SK-N-SH treated with all-trans-retinoic acid at 6 μM for 48 hours (cell line): ENCODE measurements at regions not wholly inside any gene's neighbourhood (a gene's known extent, or its start where the extent isn't known, plus 50 kb on each side); places are given as distances from the start of the nearest gene placed in this dataset.
A peak's percentile ranks its signal among the peaks of the same experiment; 100 is the strongest.

Experiments used
- ATAC-seq: fragments of 200-7000 bp; cut with Tn5 transposase; 3 replicates; pipeline ENCODE4 v1.9.1; 2020; ENCODE audit warnings: mild to moderate bottlenecking, moderate library complexity
- ARNTL ChIP-seq: fragments of 450-650 bp; formaldehyde crosslinking; IDR thresholded peaks from 2 replicates; pipeline ENCODE4 v1.5.0; 2020; ENCODE audit warnings: low read depth, mild to moderate bottlenecking, moderate library complexity, borderline replicate concordance
- BACH2 ChIP-seq: fragments of 250-450 bp; sonication (Bioruptor Pico); IDR thresholded peaks from 2 replicates; pipeline ENCODE4 v1.9.0; 2021; ENCODE audit warnings: mild to moderate bottlenecking, borderline replicate concordance
- ISL1 ChIP-seq: fragments of 250-450 bp; sonication (Bioruptor Pico); IDR thresholded peaks from 2 replicates; pipeline ENCODE4 v2.1.2; 2022; ENCODE audit warnings: mild to moderate bottlenecking, moderate library complexity
- OSR1 ChIP-seq: fragments of 250-450 bp; sonication (Bioruptor Pico); IDR thresholded peaks from 2 replicates; pipeline ENCODE4 v1.8.0; 2022; ENCODE audit warnings: moderate library complexity, mild to moderate bottlenecking, inconsistent platforms
- POU6F1 ChIP-seq: fragments of 250-450 bp; sonication (Bioruptor Pico); IDR thresholded peaks from 2 replicates; pipeline ENCODE4 v1.8.0; 2021; ENCODE audit warnings: low read depth, mild to moderate bottlenecking, moderate library complexity, borderline replicate concordance
- RARB ChIP-seq: fragments of 250-450 bp; sonication (Bioruptor Pico); IDR thresholded peaks from 2 replicates; pipeline ENCODE4 v1.8.0; 2021; ENCODE audit warnings: mild to moderate bottlenecking, moderate library complexity
- SNAI2 ChIP-seq: fragments of 250-450 bp; sonication (Bioruptor Pico); IDR thresholded peaks from 2 replicates; pipeline ENCODE4 v1.5.0; 2020; ENCODE audit warnings: mild to moderate bottlenecking, moderate library complexity
- TCF4 ChIP-seq: fragments of 250-450 bp; sonication (Bioruptor Pico); IDR thresholded peaks from 2 replicates; pipeline ENCODE4 v1.8.0; 2021; ENCODE audit warnings: mild to moderate bottlenecking, moderate library complexity, borderline replicate concordance
- TSHZ2 ChIP-seq: fragments of 250-450 bp; sonication (Bioruptor Pico); IDR thresholded peaks from 2 replicates; pipeline ENCODE4 v1.5.0; 2020; ENCODE audit warnings: mild to moderate bottlenecking, moderate library complexity
- ZFP3 ChIP-seq: fragments of 250-450 bp; sonication (Bioruptor Pico); IDR thresholded peaks from 2 replicates; pipeline ENCODE4 v1.5.0; 2020; ENCODE audit warnings: mild to moderate bottlenecking, moderate library complexity
- ZFP30 ChIP-seq: fragments of 450-650 bp; formaldehyde crosslinking; IDR thresholded peaks from 2 replicates; pipeline ENCODE4 v1.5.0; 2022; ENCODE audit warnings: mild to moderate bottlenecking, moderate library complexity
- ZNF70 ChIP-seq: fragments of 450-650 bp; formaldehyde crosslinking; IDR thresholded peaks from 2 replicates; pipeline ENCODE4 v1.5.0; 2020; ENCODE audit warnings: mild to moderate bottlenecking, moderate library complexity
- TF ChIP-seq, protein P1 (sequence below): fragments of 250-450 bp; sonication (Bioruptor Pico); IDR thresholded peaks from 2 replicates; pipeline ENCODE4 v1.5.1; 2020; ENCODE audit warnings: low read depth, mild to moderate bottlenecking, moderate library complexity
- TF ChIP-seq, protein P2 (sequence below): fragments of 250-450 bp; sonication (Bioruptor Pico); IDR thresholded peaks from 2 replicates; pipeline ENCODE4 v1.8.0; 2020; ENCODE audit warnings: mild to moderate bottlenecking, moderate library complexity, borderline replicate concordance

- ATAC-seq, result no peak
- TF ChIP-seq SNAI2 (CRISPR knock-in tag) (no peak), ISL1 (no peak), ZFP3 (CRISPR knock-in tag) (no peak), ZFP30 (CRISPR knock-in tag) (no peak), ZNF70 (no peak), TCF4 (no peak), ARNTL (CRISPR knock-in tag) (no peak), TSHZ2 (CRISPR knock-in tag) (no peak), RARB (CRISPR knock-in tag) (no peak), BACH2 (CRISPR knock-in tag) (no peak)
- TF ChIP-seq, protein P1, sequence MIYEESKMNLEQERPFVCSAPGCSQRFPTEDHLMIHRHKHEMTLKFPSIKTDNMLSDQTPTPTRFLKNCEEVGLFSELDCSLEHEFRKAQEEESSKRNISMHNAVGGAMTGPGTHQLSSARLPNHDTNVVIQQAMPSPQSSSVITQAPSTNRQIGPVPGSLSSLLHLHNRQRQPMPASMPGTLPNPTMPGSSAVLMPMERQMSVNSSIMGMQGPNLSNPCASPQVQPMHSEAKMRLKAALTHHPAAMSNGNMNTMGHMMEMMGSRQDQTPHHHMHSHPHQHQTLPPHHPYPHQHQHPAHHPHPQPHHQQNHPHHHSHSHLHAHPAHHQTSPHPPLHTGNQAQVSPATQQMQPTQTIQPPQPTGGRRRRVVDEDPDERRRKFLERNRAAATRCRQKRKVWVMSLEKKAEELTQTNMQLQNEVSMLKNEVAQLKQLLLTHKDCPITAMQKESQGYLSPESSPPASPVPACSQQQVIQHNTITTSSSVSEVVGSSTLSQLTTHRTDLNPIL (CRISPR knock-in tag), result no peak
- TF ChIP-seq, protein P2, sequence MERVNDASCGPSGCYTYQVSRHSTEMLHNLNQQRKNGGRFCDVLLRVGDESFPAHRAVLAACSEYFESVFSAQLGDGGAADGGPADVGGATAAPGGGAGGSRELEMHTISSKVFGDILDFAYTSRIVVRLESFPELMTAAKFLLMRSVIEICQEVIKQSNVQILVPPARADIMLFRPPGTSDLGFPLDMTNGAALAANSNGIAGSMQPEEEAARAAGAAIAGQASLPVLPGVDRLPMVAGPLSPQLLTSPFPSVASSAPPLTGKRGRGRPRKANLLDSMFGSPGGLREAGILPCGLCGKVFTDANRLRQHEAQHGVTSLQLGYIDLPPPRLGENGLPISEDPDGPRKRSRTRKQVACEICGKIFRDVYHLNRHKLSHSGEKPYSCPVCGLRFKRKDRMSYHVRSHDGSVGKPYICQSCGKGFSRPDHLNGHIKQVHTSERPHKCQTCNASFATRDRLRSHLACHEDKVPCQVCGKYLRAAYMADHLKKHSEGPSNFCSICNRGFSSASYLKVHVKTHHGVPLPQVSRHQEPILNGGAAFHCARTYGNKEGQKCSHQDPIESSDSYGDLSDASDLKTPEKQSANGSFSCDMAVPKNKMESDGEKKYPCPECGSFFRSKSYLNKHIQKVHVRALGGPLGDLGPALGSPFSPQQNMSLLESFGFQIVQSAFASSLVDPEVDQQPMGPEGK (CRISPR knock-in tag), result no peak
- TF ChIP-seq, all 23 proteins: peak for 0
These were observed 160.6 kb upstream of the IQSEC1 start for GRCh38 chr3:13233487-13234485.

- TF ChIP-seq BACH2 (CRISPR knock-in tag), result no peak
- no peak for TF ChIP-seq ZFP30 (CRISPR knock-in tag)
- no peak for TF ChIP-seq TCF4
- no peak for ATAC-seq
These were observed 158.8 kb upstream of the IQSEC1 start for GRCh38 chr3:13231781-13232666.

DNA sequence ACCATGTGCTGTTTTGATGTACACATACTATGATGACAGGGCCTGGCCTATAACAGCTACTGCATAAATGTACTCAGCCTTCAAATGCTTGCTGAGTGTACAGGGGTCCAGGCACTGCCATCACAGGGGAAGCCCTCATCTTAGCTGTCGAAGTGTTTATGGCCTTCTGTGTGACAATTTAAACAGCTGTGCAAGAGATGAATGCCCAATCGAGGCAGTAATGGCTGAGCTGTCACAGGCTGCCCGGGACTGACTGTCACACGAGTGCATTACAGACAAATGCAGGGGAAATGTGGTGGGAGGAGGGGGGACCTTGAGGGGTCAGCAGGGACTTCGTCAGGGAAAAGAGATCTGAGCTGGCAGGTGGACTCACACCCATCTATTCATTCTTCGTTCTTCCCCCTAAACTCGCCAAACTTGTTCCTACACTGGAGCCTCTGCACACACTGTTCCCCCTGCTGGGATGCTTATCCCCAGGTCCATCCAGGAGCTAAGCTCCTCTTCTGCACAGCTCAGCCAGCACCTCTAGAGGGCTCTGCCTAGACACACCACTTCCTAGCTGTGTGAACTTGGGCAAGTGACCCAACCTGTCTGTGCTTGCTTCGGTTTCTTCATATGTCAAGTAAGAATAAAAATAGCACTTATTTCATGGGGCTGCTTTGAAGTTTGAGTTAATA is 156.2 kb upstream of the IQSEC1 start:
- no peak for TF ChIP-seq POU6F1 (CRISPR knock-in tag)
- no peak for TF ChIP-seq SNAI2 (CRISPR knock-in tag)
- TF ChIP-seq TSHZ2 (CRISPR knock-in tag), result no peak
- no peak for TF ChIP-seq ZFP3 (CRISPR knock-in tag)
- no peak for TF ChIP-seq OSR1
- peak; percentile 84 for ATAC-seq
